ENCODE measurements at regions not wholly inside any gene's neighbourhood (a gene's known extent, or its start where the extent isn't known, plus 50 kb on each side); places are given as distances from the start of the nearest gene placed in this dataset.

GRCh38 chr2:198753101-198753500, 704.6 kb downstream of the SATB2 start:
- TF ChIP-seq CTCF (IDR thresholded peaks at IDR 0.05; ENCODE audit: low read length) (no peak), EZH2 (IDR thresholded peaks at IDR 0.05; ENCODE audit: borderline replicate concordance, low read length) (no peak)

All from OCI-LY1 (cell line).